HG02759 (cell line): ENCODE measurements at regions not wholly inside any gene's neighbourhood (a gene's known extent, or its start where the extent isn't known, plus 50 kb on each side); places are given as distances from the start of the nearest gene placed in this dataset.

ENCODE experiments used
- ATAC-seq: cut with Tn5 transposase; IDR thresholded peaks from one replicate; pipeline ENCODE4 v1.9.1; 2021; ENCODE audit warnings: mild to moderate bottlenecking, moderate library complexity; ENCODE audit not compliant: unreplicated experiment

DNA sequence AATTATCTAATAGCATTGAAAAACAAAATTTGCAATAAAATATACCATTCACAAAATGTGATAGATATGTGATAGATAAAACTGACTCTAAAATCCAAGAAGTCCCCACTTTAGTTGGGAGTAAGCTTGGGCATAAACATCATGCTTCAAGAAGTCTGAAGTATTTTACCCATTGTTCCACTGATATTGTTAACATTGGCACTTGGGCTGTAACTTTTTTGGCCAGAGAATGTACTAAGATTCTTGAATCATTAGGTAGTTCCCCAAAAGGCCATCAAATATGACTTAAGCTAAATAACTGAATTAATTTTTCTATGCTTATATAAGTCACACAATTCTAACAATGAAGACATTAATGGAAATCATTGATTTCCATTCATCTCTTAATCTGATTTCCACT lies 413.6 kb downstream of the CDH2 start:
- no peak for ATAC-seq

DNA sequence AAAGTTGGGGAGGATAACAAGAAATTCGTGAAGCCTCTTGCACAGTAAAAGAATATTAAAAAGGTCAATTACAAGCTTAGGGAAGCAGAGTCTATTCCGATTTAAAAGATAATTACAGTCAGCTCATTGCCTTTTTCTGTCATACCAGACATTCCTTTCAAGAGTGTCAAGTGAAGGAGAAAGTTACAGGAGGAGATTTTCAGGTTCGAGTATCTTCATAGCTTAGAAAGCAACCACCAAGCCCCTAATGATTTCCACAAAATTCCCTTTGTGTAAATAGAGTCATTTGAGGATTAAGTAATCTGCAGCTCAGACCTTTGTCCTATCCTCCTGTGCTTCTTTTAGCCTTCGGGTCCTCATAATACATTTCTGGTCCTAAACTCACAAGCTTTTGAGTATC lies 414.9 kb downstream of the CDH2 start:
- ATAC-seq = no peak

DNA sequence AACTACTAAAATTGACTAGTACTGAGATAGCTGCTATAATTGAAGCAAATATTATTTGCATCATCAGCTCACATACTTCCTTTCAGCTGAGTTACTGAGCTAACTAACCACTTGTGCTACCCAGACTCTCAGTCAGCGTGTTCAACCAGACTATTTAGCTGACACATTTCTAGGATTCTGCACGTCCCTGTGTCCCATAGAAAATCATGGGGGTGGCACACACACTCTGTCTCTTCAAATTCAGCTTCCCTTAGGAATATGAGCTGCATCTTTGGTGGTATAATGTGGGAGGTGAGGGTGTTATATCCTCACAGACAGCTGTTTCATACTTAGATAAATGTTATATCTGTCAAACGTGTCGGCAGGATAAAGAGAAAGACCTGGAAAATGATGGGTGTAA lies 424.0 kb downstream of the CDH2 start:
- no peak for ATAC-seq

DNA sequence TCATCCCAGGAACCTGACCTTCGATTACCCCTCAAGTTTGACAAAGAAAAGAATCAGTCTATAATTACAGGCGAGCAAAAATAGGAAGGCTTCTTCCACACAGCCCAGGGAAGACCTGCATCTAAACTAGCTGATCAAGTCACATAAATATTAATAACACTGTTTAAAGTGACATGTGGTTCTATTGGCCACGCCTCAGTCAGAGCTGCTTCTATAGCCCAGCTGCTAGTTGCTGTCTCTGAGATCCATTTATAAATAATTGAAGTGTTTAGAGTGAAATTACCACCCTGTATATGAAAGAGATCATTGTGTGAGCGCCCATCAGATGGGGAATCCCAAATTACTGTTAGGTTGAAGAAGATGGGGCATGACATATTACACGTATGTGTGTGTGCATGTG lies 426.0 kb downstream of the CDH2 start:
- no peak for ATAC-seq

DNA sequence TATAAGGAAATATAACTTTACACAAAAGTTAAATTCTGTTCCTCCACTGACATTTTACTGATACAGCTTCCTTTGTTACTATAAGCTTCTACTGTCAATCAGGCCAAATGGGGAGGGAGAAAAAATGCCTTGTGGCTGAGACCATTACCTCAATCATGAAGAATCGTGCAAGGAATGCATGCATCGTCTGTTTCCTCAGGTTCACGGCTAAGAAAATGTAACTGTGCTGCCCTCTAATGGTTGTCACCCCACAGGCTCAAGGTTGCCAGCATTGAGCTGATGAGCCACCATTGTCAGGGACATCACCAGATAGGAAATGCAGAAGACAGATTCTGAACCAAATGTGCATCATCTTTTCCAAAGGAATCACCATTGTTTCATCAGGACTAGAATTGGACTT lies 426.9 kb downstream of the CDH2 start:
- no peak for ATAC-seq

DNA sequence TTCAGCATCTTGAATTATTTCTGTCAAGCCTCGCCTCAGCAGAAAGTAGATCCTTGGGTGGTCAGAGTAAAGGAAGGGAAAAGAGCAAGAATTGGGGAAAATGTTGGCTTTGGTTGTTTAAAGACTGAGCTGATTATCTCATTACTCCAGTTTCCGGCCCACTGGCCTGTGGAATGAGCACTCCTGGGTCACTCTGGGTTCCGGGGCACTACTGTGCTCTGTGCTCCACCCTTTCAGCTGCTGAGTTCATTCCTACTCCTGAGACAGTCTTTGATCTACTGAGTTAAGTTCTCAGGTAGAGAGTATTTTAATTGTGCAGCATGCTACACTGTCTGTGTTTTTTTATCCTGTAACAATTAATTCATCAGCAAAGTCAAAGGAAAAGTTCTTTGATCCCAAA lies 427.7 kb downstream of the CDH2 start:
- no peak for ATAC-seq

DNA sequence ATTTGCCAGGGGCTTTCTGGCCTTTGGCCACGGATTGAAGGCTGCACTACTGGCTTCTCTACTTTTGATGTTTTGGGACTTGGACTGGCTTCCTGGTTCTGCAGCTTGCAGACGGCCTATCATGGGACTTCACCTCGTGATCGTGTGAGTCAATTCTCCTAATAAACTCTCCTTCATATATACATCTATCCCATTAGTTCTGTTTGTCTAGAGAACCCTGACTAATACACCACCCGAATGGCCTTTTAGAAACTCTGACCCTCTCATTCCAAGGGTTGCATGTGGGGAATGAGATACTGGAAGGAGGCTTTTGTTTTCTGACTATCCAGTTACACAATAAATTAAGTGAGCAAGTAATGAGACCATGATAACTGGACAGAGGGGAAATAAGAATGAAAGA lies 430.7 kb downstream of the CDH2 start:
- no peak for ATAC-seq

DNA sequence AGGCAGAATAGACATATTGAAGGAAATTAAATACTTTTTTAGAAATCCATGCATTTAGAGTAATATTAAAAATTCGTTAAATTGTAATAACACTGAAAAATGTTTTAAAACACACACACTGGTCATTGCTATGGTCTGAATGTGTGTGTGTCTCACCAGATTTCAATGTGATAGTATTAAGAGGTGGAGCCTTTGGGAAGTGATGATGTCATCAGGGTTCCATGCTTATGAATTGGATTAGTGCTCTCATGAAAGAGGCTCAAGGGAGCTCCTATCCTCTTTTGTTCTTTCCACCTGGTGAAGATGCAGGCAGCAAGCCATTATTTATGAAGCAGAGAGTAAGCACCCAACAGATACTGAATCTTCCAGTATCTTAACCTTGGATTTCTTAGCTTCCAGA lies 441.8 kb downstream of the CDH2 start:
- ATAC-seq = no peak

DNA sequence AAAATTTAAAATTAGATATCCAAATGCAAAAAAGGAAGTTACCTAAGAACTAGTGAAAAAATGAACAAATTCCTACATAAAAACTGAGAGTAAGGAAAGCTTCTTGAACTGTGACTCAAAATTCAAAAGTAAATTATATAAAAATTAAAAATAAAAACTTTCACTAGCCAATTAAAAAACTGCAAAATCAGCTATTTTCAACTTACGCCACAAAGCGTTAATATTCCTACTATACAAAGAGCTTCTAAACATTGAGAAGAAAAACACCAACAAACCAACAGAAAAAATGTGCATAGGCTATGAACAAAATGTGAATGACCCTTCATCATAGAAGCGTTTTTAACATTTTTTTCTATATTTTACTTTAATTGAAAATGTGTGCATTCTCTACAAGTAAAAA lies 445.7 kb downstream of the CDH2 start:
- no peak for ATAC-seq

DNA sequence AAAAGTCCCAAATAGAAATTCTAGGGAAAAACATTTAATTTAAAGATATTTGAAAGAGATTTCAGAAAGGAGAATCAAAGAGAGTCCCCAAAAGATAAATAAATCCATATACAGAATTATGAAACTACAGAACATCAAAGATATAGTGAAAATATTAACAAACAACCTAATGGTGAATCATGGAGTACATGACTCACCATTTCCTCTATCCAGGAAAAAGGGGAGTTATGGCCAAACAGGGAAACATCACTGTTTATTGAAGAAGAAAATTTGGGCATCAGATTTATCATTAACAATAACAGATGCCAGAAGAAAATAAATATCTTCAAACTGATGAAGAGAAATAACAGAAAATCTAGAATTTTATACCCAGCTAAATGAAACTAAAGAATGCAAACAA lies 448.3 kb downstream of the CDH2 start:
- no peak for ATAC-seq

DNA sequence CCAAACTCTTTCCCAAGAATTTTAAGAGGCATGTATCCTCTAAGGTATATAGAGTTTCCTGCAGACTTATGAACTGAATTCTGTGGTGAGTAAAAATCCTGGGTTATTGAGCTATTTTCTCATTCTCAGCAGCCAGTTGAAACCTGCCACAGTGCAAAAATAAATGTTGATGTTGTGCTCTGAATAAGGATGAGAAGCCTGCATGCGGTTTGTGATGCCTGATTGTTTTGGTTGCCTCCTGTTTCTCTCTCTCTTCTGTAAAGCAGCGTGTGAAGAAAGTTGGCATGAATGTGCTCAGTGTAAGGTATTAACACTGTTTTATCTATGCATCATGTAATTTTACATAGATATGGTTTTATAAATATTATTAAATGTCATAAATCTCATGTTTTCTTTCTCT lies 452.6 kb downstream of the CDH2 start:
- no peak for ATAC-seq

DNA sequence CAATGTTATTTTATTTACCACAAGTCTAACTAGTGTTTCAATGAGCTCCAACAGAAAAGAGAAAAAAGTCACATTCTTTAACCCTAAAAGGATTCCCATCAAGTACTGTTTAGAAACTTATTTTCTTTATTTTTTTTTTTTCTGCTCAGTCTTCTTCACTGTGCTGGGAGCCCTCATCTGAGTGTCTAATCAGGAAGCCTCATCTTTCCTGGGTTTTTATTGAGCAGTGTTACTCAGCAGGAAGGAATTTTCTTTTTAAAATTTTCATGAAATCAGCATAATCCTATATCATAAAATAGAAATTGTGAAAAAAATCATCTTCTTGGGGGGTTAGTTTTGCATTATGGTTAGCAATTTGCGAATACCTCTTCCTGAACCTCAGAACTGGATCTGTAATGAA lies 453.8 kb downstream of the CDH2 start:
- ATAC-seq = no peak

DNA sequence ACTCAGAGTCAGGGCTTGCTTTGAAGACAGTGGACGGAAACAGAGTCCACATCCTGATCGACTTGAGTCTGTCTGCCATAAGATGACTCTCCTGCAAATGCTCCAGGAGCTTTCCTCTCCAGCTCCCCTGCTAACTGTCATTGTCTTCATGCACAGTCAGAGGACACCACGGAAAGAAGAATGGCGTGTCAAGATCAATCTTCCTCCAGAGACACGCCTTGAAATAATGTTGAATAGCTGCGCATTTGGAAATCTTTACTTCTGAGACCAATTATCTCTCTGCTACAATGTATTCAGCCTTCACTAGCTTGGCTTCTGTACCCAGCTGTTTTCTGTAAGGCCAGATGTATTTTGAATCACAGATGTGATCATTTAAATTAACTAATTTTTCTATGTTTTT lies 457.2 kb downstream of the CDH2 start:
- no peak for ATAC-seq

DNA sequence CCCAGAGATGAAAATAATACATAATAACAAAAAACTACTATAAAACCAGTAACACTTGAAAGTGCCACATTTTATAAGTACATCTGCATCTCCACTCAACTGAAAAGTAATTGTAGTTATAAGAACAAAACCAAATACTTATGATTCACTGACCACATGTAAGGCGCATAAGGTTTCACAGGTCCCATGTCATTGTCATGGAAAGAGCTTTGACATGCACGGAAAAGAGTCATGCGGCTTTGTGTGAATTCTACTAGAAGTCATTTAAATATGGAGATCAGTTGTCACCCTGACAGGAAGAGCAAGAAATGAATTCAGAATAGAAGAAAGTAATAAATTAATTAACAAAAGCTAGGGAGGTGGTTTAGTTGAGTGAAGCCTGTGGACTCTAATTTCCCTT lies 459.1 kb downstream of the CDH2 start:
- ATAC-seq = no peak

DNA sequence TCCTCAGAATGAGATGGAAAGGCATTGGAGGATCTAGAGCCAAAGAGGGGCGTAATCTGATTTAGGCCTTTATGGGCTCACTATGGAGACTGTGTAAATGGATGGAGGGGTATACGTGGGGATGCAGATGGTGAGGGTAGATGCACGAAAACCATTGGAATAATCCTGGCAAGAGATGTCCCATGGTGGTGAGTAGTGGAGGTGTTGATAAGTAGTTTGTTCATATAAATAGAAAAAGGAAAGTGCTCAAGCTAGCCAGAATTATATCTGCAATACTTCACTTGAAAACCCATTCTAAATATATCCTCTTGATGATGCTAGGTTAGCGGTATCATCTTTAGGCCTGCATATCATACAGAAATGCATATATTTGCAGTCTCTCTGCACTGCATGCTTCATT lies 459.7 kb downstream of the CDH2 start:
- no peak for ATAC-seq

DNA sequence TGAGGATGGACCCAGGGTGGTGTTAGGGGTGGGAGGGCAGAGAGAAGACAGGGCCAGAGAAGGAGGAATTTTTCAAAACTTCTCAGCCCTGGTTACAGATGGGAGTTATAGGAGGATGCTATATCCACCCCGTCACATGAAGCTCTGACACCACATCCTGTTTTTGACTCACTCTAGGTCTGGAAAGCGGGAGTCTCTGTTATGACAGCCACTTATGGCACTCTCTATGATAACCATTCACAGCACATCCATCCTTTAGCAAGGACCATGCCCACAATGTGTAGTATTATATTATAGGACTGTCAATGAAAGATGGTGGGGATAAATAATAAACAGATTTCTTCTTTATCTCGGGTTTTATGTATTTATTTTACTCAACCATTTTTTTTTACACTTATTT lies 461.2 kb downstream of the CDH2 start:
- no peak for ATAC-seq

DNA sequence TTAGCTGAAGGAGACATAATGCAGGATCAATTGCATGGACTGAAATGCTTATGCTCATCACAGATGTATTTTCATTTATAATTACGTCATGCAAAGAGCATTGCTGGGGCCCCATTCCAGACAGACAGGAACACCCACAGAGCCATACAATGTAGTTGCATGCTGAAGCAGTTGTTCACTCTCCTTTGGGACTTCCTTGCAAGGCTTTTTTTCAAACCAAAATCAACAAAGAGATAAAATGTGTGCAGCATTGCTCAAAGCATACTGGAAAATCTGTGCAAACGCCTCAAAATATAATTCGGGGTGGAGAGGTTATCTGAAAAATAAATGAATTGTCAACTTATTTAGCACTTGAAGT lies 463.2 kb downstream of the CDH2 start:
- ATAC-seq = no peak

DNA sequence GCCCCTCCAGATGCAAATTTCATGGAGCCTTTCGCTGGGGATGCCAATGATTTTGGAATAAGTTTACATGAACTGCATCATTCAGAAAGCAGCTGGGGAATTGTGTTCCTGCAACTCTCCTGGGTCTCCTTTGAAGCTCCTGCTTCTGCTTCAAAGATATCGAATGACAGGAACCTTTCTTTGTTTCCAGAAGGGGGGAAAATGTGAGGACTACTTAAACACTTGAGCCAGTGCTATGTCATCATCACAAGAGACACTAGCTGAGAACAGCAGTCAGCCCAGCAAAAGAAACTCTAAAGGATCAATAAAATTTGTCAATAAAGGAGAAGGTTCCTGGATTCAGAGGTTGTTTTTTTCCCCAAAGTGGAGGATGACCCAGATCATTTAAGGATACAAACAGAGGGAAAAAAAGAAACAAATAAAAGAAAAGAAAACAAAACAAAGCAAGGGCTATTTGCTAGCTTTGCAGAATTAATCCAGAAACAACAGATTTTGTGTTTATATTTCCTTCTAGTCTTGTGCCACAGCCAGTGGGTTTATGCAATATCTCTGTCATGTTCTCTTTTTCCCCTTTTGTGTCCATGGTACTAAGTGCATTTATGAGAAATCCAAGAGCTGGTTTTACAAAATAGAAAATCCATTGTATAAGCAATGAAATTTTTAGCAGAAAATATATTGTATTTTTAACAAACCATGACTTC lies 463.7 kb downstream of the CDH2 start:
- no peak for ATAC-seq

DNA sequence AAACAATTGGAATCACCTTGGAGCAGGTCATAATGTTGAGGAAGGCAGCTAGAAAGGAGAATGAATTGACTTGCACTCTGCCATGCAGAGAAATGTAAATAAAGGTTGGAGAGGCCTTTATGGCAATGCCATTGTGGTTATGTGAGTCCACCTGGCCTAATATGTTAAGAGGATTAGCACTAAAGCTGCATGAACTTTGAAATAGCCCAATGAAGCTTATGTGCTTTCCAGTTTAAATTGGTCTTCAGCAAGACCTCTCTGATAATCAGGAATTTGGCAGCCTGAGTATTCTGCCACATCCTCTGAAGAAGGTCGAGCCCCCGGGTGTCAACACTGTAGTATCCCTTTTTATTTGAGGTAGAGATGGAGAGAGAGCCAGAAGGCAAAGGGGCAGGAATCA lies 464.9 kb downstream of the CDH2 start:
- no peak for ATAC-seq

DNA sequence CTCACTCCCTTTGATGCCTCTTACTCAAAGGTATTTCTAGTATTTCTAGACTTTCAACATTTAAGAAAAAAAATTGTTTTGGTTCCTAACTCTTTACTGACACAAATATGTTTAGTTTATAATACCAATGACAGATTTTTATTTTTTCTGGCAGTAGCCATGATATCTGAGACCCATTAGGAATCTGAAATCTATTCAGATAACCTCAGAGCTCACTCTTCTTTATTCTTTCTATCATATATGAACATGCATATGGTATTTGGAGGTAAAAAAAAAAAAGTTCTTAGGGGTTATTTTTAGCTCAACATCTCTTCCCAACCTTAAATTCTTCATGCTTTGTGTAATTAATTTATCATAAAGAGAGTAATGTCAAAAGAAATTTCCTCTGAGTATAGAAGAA lies 465.5 kb downstream of the CDH2 start:
- ATAC-seq = no peak

DNA sequence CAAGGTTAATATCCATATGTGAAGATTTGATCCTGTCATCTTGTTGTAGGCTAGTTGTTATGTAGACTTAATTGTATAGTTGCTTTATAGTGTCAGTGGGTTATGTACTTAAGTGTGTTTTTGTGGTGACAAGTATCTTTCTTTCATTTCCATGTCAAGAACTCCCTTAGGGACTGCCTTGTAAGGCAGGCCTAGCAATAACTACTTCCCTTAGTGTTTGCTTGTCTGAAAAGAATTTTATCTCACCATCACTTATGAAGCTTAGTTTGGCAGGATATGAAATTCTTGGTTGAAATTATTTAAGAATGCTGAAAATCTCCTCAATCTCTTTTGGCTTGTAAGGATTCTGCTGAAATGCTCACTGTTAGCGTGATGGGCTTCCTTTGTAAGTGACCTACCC lies 467.6 kb downstream of the CDH2 start:
- no peak for ATAC-seq

DNA sequence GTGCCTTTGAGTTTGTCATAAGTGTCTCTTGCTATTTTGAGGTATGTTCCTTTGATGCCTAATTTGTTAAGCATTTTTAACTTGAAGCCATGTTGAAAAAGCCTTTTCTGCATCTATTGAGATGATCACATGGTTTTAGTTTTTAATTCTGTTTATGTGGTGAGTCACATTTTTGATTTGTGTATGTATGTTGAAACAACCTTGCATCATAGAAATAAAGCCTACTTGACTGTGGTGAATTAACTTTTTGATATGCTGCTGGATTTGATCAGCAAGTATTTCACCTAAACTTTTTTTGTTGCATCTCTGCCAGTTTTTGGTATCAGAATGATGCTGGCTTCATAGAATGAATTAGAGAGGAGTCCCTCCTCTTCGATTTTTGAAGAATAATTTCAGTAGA lies 469.7 kb downstream of the CDH2 start:
- no peak for ATAC-seq

DNA sequence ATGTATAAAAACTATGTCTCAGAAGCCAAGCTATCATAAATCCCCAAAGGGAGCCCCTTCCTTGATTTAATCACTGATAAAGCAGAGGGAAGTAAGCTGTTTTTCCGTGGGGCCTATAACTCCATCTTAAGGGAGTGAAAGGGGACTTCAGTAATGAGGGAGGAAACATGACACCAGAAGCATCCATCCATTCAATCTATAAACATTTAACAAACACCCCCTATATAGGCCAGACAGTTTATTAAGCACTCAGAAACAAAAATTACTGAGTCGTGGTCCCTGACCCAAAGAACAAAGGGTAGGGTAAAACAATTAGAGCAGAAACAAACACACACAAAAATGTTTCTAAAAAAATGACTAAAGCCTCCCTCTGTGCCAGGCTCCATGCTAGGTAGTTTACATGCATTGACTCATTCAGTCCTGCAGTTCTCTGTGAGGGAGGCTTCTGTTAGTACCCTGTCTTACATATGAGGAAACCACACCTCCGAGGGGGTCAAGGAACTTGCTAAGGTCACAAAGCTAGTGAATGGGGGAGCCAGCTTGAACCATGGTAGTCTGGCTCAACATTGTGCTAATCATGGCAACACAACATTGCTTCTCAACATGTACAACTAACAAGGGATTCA lies 472.1 kb downstream of the CDH2 start:
- ATAC-seq = no peak
